ENCODE measurements at regions not wholly inside any gene's neighbourhood (a gene's known extent, or its start where the extent isn't known, plus 50 kb on each side); places are given as distances from the start of the nearest gene placed in this dataset.

- H3K27ac Mint-ChIP-seq = no peak overlapping the region
- POLR2A ChIA-PET = no interaction called here
- no peak for ATAC-seq
- TF ChIP-seq CTCF (IDR thresholded peaks at IDR 0.05) = no peak
- intact Hi-C loops (cut with micrococcal nuclease) = no loop called here
- no peaks in the 10 kb centered on the region for H3K36me3 Mint-ChIP-seq (ENCODE audit: low read depth)
- CTCF ChIA-PET = no interaction called here
- H3K9me3 Mint-ChIP-seq = peaks cover 14% of the 10 kb centered on the region
- DNase-seq = no peak
- H3K27me3 Mint-ChIP-seq = no peaks in the 10 kb centered on the region
- H3K4me1 Mint-ChIP-seq (ENCODE audit: low read depth) = no peaks in the 10 kb centered on the region
- no peak overlapping the region for H3K4me3 Mint-ChIP-seq
Observed at GRCh38 chr4:92074839-92075238, 228.9 kb upstream of the GRID2 start.

DNA sequence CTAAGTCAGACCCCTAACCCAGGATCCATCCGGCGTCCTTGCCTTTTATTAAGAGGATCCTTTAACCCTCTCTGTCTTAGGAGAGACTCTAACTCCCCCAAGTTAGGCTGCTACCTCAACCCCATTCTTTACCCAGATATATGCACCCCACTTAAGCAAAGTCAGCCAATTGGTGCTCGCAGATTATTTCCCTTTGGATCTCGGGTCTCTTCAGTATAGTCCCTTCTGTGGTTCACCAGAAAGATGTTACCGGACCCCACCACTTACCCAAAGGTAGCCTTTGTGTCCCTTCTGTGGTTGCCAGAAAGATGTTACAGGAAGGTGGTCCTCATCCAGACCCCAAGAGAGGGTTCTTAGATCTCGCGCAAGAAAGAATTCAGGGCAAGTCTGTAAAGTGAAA lies 212.9 kb upstream of the GRID2 start:
- intact Hi-C loops (cut with micrococcal nuclease) = no loop called here

GRCh38 chr4:92091335-92091734 lies 212.4 kb upstream of the GRID2 start:
- Mint-ChIP-seq H3K4me3 (no peak overlapping the region), H3K4me1 (ENCODE audit: low read depth) (no peaks in the 10 kb centered on the region), H3K27me3 (no peaks in the 10 kb centered on the region), H3K27ac (no peak overlapping the region), H3K36me3 (ENCODE audit: low read depth) (no peaks in the 10 kb centered on the region), H3K9me3 (peaks cover 10% of the 10 kb centered on the region)
- intact Hi-C loops (cut with micrococcal nuclease) = no loop called here
- DNase-seq = no peak
- CTCF ChIA-PET = no interaction called here
- POLR2A ChIA-PET = no interaction called here
- no peak for ATAC-seq
- no peak for TF ChIP-seq CTCF (IDR thresholded peaks at IDR 0.05)

More for the DNA sequence above, 212.9 kb upstream of the GRID2 start:
- H3K4me3 Mint-ChIP-seq = no peak overlapping the region
- peaks cover 10% of the 10 kb centered on the region for H3K9me3 Mint-ChIP-seq
- no peak overlapping the region for H3K27ac Mint-ChIP-seq
- ChIA-PET POLR2A (no interaction called here), CTCF (no interaction called here)
- DNase-seq (no peak), ATAC-seq (no peak)
- no peaks in the 10 kb centered on the region for H3K36me3 Mint-ChIP-seq (ENCODE audit: low read depth)
- no peaks in the 10 kb centered on the region for H3K27me3 Mint-ChIP-seq
- TF ChIP-seq CTCF (IDR thresholded peaks at IDR 0.05) = no peak
- H3K4me1 Mint-ChIP-seq (ENCODE audit: low read depth) = no peaks in the 10 kb centered on the region

DNA sequence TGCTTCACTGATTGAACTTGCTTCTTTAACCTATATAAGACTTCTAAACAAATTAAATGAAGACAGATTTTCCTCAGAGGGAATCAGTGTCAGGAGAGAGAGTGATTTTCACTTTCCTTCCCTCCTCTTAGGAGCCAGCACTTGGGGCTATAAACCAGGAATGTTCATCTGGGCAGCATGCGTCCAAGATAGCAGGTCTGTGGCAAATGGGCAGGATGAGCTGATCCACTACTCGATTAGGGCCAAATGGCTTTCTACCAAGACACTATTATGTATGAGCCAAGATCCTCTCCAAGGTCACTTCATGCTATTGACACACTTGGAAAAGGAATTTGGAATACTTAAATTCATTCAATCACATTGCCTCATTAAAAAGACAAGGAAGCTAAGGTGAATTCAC lies 203.9 kb upstream of the GRID2 start:
- no peak for ATAC-seq
- H3K4me1 Mint-ChIP-seq (ENCODE audit: low read depth) = no peaks in the 10 kb centered on the region
- H3K9me3 Mint-ChIP-seq = peaks cover 2% of the 10 kb centered on the region
- ChIA-PET POLR2A (no interaction called here), CTCF (no interaction called here)
- no peaks in the 10 kb centered on the region for H3K36me3 Mint-ChIP-seq (ENCODE audit: low read depth)
- no peak for DNase-seq
- H3K27me3 Mint-ChIP-seq = no peaks in the 10 kb centered on the region
- H3K27ac Mint-ChIP-seq = no peak overlapping the region
- TF ChIP-seq CTCF (IDR thresholded peaks at IDR 0.05) = no peak
- intact Hi-C loops (cut with micrococcal nuclease) = no loop called here
- H3K4me3 Mint-ChIP-seq = no peak overlapping the region

GRCh38 chr4:92100975-92101374 lies 202.8 kb upstream of the GRID2 start:
- no peaks in the 10 kb centered on the region for H3K4me1 Mint-ChIP-seq (ENCODE audit: low read depth)
- intact Hi-C loops (cut with micrococcal nuclease) = no loop called here
- no peaks in the 10 kb centered on the region for H3K36me3 Mint-ChIP-seq (ENCODE audit: low read depth)
- H3K9me3 Mint-ChIP-seq = peaks cover 2% of the 10 kb centered on the region
- CTCF ChIA-PET = no interaction called here
- no peak for DNase-seq
- no peak overlapping the region for H3K4me3 Mint-ChIP-seq
- H3K27me3 Mint-ChIP-seq = no peaks in the 10 kb centered on the region
- no peak for TF ChIP-seq CTCF (IDR thresholded peaks at IDR 0.05)
- H3K27ac Mint-ChIP-seq = no peak overlapping the region
- POLR2A ChIA-PET = no interaction called here
- ATAC-seq = no peak
